Mesodermal cell (in vitro differentiated cells): ENCODE measurements at regions not wholly inside any gene's neighbourhood (a gene's known extent, or its start where the extent isn't known, plus 50 kb on each side); places are given as distances from the start of the nearest gene placed in this dataset.

Experiments
- H3K27ac ChIP-seq: 2 replicates; pipeline ENCODE4 v1.7.0; 2013; ENCODE audit warnings: mild to moderate bottlenecking, low read depth, low read length, moderate library complexity; ENCODE audit not compliant: severe bottlenecking
- H3K36me3 ChIP-seq: 2 replicates; pipeline ENCODE4 v1.7.1; 2013; ENCODE audit warnings: mild to moderate bottlenecking, low read length, moderate library complexity; ENCODE audit not compliant: control insufficient read depth, insufficient read depth
- H3K4me1 ChIP-seq: one replicate; pipeline ENCODE4 v1.7.1; 2013; ENCODE audit warnings: mild to moderate bottlenecking, low read length; ENCODE audit not compliant: insufficient read depth, control insufficient read depth, poor library complexity, severe bottlenecking
- H3K4me3 ChIP-seq: 2 replicates; pipeline ENCODE4 v1.7.0; 2013; ENCODE audit warnings: low read length, control low read depth, mild to moderate bottlenecking; ENCODE audit not compliant: insufficient read depth, poor library complexity, severe bottlenecking; ENCODE audit errors: extremely low read depth
- H3K9me3 ChIP-seq: 2 replicates; pipeline ENCODE4 v1.7.1; 2013; ENCODE audit warnings: mild to moderate bottlenecking, low read length, moderate library complexity; ENCODE audit not compliant: control insufficient read depth
- WGBS, 2 experiments: methylation state at CpG; one replicate each; pipeline ENCODE4 v1.1.5; 2013; ENCODE audit warnings: missing lambda C conversion rate in 2 of 2; ENCODE audit not compliant: insufficient coverage in 2 of 2; 5-methylcytosine and 5-hydroxymethylcytosine counted together

- Histone ChIP-seq H3K9me3 (no peaks in the 10 kb centered on the region), H3K4me1 (peaks cover 6% of the 10 kb centered on the region), H3K27ac (no peak overlapping the region), H3K4me3 (no peak overlapping the region), H3K36me3 (no peaks in the 10 kb centered on the region)
- no CpG with 5 or more reads among the region's 1 CpG for WGBS, 2 experiments
Measured at GRCh38 chr2:226151157-226151556, 648.5 kb downstream of the IRS1 start.

- Histone ChIP-seq H3K36me3 (no peaks in the 10 kb centered on the region), H3K9me3 (no peaks in the 10 kb centered on the region), H3K4me3 (no peak overlapping the region), H3K4me1 (no peaks in the 10 kb centered on the region), H3K27ac (no peak overlapping the region)
- no CpG with 5 or more reads among the region's 2 CpGs for WGBS, 2 experiments
Measured at GRCh38 chr2:226143091-226143490, 656.5 kb downstream of the IRS1 start.

GRCh38 chr2:226142463-226142862 is 657.2 kb downstream of the IRS1 start:
- H3K9me3 ChIP-seq, result no peaks in the 10 kb centered on the region
- no peak overlapping the region for H3K4me3 ChIP-seq
- no peak overlapping the region for H3K27ac ChIP-seq
- H3K4me1 ChIP-seq, result no peaks in the 10 kb centered on the region
- no peaks in the 10 kb centered on the region for H3K36me3 ChIP-seq
- no CpG with 5 or more reads among the region's 1 CpG for WGBS, 2 experiments

DNA sequence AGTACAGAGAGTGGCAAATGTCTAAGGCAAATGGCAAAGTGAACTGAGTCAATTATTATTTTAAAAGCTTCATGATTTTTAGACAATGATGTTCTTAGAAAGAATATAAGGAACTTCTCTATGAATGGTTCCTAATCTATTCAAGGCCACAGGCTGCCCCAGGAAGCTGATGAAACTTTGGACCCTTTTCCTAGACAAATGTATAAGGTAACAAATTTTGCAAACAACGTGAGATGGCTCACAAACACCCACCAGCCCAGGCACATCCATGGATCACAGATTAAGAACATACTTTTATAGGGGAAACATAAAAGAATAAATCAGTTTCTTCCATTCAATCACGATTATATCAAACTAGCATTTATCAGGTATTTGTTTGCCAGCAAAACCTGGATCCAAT is 659.0 kb downstream of the IRS1 start:
- H3K4me3 ChIP-seq, result no peak overlapping the region
- no peaks in the 10 kb centered on the region for H3K9me3 ChIP-seq
- no peaks in the 10 kb centered on the region for H3K36me3 ChIP-seq
- WGBS, 2 experiments, result 83% methylated on average over 1 of the region's 2 CpGs; no CpG with 5 or more reads in 1 of the 2 experiments
- H3K27ac ChIP-seq, result no peak overlapping the region
- no peaks in the 10 kb centered on the region for H3K4me1 ChIP-seq

DNA sequence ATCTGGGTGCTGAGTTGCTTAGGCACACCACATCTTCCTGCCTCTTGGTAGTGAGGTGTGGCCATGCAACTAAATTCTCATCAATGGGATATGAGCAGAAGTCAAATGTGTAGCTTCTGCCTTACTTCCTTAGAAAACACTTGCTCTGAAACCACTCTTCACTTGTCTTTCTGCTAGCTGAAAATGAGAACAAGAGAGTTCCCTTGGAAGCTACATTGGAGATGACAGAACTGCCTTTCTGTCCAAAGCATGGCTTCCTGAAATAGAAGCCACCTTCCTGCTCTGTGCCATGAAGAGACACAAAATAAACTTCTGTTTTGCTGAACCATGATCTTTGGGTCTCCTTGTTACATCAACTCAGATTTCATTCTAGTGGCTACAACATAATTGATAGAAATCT is 659.9 kb downstream of the IRS1 start:
- Histone ChIP-seq H3K36me3 (no peaks in the 10 kb centered on the region), H3K4me1 (no peaks in the 10 kb centered on the region), H3K4me3 (no peak overlapping the region), H3K27ac (no peak overlapping the region), H3K9me3 (no peaks in the 10 kb centered on the region)

- Histone ChIP-seq H3K36me3 (no peaks in the 10 kb centered on the region), H3K4me1 (no peaks in the 10 kb centered on the region), H3K4me3 (no peak overlapping the region), H3K9me3 (no peaks in the 10 kb centered on the region), H3K27ac (no peak overlapping the region)
- 81 to 87% methylated on average over 2 of the region's 4 CpGs for WGBS, 2 experiments
Measured at GRCh38 chr2:226137201-226137811, 662.3 kb downstream of the IRS1 start.

DNA sequence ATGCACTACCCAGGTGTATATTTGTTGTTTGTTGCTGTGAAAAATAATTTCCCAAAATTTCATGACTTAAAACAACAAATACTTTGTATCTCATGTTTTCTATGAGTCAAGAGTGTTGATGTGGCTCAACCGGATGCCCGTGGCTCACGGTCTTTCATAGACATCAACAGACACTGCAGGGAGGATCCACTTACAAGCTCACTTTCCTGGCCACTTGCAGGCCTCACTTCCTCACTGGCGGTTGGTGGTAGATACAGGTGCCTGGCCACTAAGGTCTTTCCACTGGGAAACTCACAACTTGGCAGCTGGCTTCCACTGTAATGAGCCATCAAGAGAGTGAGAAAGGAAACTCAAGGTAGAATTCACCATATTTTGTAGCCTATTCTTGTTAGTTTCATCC is 662.9 kb downstream of the IRS1 start:
- Histone ChIP-seq H3K36me3 (no peaks in the 10 kb centered on the region), H3K4me1 (no peaks in the 10 kb centered on the region), H3K9me3 (no peaks in the 10 kb centered on the region), H3K27ac (no peak overlapping the region), H3K4me3 (no peak overlapping the region)
- WGBS, 2 experiments, result 86 to 96% methylated on average over 1 to 3 of the region's 4 CpGs

DNA sequence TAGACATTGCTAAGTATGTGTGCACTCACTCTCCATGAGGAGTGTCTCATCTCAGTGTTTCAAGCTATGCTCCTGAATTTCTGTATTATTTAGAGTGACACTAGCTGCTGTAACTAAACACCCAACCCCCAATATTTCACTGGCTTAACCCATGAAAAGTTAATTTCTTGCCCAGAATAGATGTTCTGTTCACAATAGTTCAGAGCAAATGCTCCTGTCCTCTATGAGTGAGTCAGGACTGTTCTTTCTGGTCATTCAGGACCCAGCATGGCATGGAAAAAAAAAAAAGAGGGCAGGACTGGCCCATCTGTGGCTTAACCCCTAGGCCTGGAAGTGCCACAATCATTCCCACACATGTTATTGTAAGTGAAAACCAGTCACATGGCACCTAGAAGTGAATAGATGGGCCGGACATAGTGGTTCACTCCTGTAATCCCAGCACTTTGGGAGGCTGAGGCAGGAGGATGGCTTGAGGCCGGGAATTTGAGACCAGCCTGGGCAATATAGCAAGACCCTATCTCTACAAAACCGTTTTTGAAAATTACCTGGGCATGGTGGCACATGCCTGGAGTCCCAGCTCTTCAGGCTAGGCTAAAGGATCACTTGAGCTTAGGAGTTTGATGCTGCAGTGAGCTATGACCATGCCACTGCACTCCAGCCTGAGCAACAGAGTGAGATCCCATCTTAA is 663.6 kb downstream of the IRS1 start:
- H3K9me3 ChIP-seq, result no peaks in the 10 kb centered on the region
- H3K4me3 ChIP-seq, result no peak overlapping the region
- 83 to 86% methylated on average over 2 of the region's 3 CpGs for WGBS, 2 experiments
- H3K4me1 ChIP-seq, result no peaks in the 10 kb centered on the region
- H3K36me3 ChIP-seq, result no peaks in the 10 kb centered on the region
- no peak overlapping the region for H3K27ac ChIP-seq

DNA sequence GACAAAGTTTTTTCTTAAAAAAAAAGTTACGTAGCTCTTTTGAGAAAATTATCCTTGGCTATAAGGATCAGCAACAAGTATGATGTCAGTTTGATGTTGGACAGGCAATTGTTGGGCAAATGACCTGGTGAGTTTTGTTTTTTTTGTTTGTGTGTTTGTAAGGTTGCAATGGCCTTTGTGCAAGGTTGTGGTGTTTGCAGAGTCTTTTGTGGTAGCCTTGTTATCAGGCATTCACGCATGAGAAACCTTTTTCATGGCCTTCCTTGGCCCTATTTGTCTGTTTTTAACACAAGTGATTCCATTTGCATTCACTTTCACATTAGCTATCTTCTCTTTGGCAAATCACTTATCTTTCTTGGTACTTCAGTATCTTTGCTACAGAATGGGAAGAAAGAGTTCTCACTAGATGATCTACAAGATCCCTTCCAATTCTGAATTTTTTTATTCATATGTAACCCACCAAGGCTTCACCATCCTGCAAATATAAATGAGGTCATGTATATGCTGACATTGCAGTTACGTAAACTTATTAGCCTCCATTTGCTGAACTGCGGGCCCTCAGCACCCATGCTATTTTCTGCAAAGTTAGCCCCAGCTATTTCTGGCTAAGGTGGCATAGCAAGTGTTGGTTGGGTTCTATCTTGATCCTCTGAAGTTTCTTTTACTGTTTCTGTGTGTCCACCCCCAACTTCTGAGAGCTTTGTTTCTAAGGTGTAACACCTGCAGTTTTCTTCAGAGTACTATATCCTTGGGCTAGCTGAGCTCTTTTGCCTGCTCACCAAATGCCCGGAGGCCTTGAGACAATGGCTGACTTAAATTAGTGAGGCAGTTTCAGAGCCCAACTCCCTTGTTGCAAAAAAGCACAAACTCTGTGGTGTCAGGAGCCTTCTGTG is 667.1 kb downstream of the IRS1 start:
- whole genome bisulfite sequencing, 2 experiments, result 90% methylated on average over 4 of the region's 5 CpGs
- Histone ChIP-seq H3K4me3 (no peak overlapping the region), H3K27ac (no peak overlapping the region)

DNA sequence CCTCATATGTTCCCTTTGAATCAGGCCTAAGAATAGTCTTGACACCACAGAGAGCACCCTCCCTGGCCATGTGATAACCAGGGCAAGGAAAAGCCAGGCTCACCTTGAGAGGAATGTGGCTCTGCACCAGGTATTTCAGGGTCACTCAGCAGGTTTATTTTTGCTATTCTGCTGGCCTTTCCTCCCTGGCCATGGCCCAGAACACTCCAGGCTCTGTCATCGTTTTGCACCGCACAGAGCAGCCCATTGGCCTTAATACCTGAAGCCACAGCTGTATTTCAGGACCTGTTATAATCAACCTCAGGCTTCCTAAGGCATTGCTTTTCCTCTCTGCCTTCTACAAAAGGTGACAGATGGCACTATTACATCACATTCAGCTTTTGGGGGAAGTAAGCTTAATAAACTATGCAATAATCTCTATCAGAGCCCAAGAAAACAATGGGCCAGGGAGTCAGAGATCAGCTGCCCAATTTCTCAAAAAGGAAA is 668.3 kb downstream of the IRS1 start:
- Histone ChIP-seq H3K9me3 (no peaks in the 10 kb centered on the region), H3K4me1 (no peaks in the 10 kb centered on the region), H3K36me3 (no peaks in the 10 kb centered on the region), H3K27ac (no peak overlapping the region), H3K4me3 (no peak overlapping the region)
- WGBS, 2 experiments, result 88% methylated on average over 2 of the region's 2 CpGs; no CpG with 5 or more reads in 1 of the 2 experiments

More for the DNA sequence above, 667.1 kb downstream of the IRS1 start:
- H3K36me3 ChIP-seq, result no peaks in the 10 kb centered on the region
- H3K9me3 ChIP-seq, result no peaks in the 10 kb centered on the region
- no peaks in the 10 kb centered on the region for H3K4me1 ChIP-seq
